Right lobe of liver (tissue), 6 donors: ENCODE measurements at regions not wholly inside any gene's neighbourhood (a gene's known extent, or its start where the extent isn't known, plus 50 kb on each side); places are given as distances from the start of the nearest gene placed in this dataset.

ENCODE experiments used
- ATAC-seq, 4 donors: fragments of 200-7000 bp; cut with Tn5 transposase; one replicate each; pipeline ENCODE4 v1.9.1; 2020; ENCODE audit warnings: mild to moderate bottlenecking in 4 of 4, moderate library complexity in 4 of 4
- DNase-seq, 3 donors: peaks; one replicate each; pipeline ENCODE4 v3.0.0-alpha.2; 2020
- H3K27ac ChIP-seq, 3 donors: fragments of 200-600 bp; one replicate each; pipeline ENCODE4 v1.8.0; 2022
- H3K27me3 ChIP-seq, 2 donors: fragments of 200-600 bp; one replicate each; pipeline ENCODE4 v1.8.0; 2022
- H3K36me3 ChIP-seq, 4 donors: fragments of 200-600 bp; sonication (generic) in 1 of 4; one replicate each; pipeline versions ENCODE4 v1.5.1 to v1.8.0; 2017 to 2022; ENCODE audit warnings: control low read depth in 1 of 4
- H3K4me1 ChIP-seq, 4 donors: fragments of 200-600 bp; sonication (generic) in 1 of 4; one replicate each; pipeline versions ENCODE4 v1.5.1 to v1.8.0; 2017 to 2022; ENCODE audit warnings: control low read depth in 1 of 4
- H3K4me3 ChIP-seq, 3 donors: fragments of 200-600 bp; one replicate each; pipeline ENCODE4 v1.8.0; 2022
- H3K9me3 ChIP-seq, 4 donors: fragments of 200-600 bp; sonication (generic) in 1 of 4; one replicate each; pipeline versions ENCODE4 v1.5.1 to v1.8.0; 2017 to 2022; ENCODE audit warnings: control low read depth in 1 of 4
- POLR2A ChIP-seq: fragments of 450-650 bp; IDR thresholded peaks from one replicate; pipeline ENCODE4 v1.6.1; 2017; ENCODE audit warnings: antibody characterized with exemption, mild to moderate bottlenecking
- WGBS: methylation state at CpG from one replicate; pipeline ENCODE4 v1.1.6; 2018; ENCODE audit warnings: low coverage, low lambda C conversion rate; ENCODE audit not compliant: insufficient coverage; ENCODE audit errors: missing lambda C conversion rate; 5-methylcytosine and 5-hydroxymethylcytosine counted together
- intact Hi-C, 2 donors: fragments of 100-400 bp; cut with DNase I; formaldehyde crosslinking; loops; one replicate each; pipeline versions ENCODE4 v1.11.2 to v1.14.1; 2022
- TF ChIP-seq, protein P1 (sequence below), 4 donors: fragments of 200-600 bp in 3 of 4; fragments of 450-650 bp in 1 of 4; IDR thresholded peaks; one replicate each; pipeline versions ENCODE4 v1.5.1 to v1.8.0; 2016 to 2022; ENCODE audit warnings: antibody characterized with exemption in 4 of 4, mild to moderate bottlenecking in 2 of 4
- donor health status: DM: no; HTN: yes; CAD: no.
- donor health status: DM: no; HTN: no; CAD: no.
- donor health status: DM: no; HTN: no; CAD: no.
- donor health status: DM: no; HTN: yes; CAD: no.
- donor health status: DM: no; HTN: yes; CAD: no.

- no peaks in the 10 kb centered on the region for H3K36me3 ChIP-seq
- intact Hi-C loops = no loop called here
- WGBS = 53% methylated on average over 1 of the region's 1 CpG
- TF ChIP-seq, protein P1, sequence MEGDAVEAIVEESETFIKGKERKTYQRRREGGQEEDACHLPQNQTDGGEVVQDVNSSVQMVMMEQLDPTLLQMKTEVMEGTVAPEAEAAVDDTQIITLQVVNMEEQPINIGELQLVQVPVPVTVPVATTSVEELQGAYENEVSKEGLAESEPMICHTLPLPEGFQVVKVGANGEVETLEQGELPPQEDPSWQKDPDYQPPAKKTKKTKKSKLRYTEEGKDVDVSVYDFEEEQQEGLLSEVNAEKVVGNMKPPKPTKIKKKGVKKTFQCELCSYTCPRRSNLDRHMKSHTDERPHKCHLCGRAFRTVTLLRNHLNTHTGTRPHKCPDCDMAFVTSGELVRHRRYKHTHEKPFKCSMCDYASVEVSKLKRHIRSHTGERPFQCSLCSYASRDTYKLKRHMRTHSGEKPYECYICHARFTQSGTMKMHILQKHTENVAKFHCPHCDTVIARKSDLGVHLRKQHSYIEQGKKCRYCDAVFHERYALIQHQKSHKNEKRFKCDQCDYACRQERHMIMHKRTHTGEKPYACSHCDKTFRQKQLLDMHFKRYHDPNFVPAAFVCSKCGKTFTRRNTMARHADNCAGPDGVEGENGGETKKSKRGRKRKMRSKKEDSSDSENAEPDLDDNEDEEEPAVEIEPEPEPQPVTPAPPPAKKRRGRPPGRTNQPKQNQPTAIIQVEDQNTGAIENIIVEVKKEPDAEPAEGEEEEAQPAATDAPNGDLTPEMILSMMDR (IDR thresholded peaks at IDR 0.05) = no peak
- no peak for TF ChIP-seq POLR2A
- DNase-seq = no peak
- H3K27ac ChIP-seq = no peak overlapping the region
- no peak for ATAC-seq
- H3K27me3 ChIP-seq = no peaks in the 10 kb centered on the region
- H3K4me1 ChIP-seq = no peaks in the 10 kb centered on the region
- H3K4me3 ChIP-seq = no peak overlapping the region
- H3K9me3 ChIP-seq = no peaks in the 10 kb centered on the region
Measured at GRCh38 chr3:31027191-31027761, 132.8 kb upstream of the GADL1 start.

DNA sequence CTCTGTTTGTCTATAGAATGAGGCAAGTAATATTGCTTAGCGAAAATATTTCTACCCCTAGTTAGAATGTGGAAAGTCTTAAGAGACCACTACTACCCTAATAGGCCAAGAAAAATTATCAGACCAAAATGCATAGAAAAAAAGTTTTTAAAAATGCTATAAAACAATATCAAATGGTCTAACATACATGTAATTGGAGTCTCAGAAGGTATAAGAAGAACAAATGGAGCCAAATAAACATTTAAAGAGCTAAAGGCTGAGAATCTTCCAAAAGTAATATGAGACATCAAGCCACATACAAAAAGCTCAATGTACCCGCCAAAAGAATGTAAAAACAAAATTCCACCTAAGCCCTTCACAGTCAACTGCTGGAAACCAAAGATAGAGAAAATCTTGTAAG lies 133.5 kb upstream of the GADL1 start:
- TF ChIP-seq, protein P1 (IDR thresholded peaks at IDR 0.05) = no peak
- TF ChIP-seq POLR2A = no peak
- WGBS = 100% methylated on average over 2 of the region's 2 CpGs
- DNase-seq (no peak), ATAC-seq (no peak)
- H3K9me3 ChIP-seq = no peaks in the 10 kb centered on the region
- no peak overlapping the region for H3K27ac ChIP-seq
- H3K4me1 ChIP-seq = no peaks in the 10 kb centered on the region
- no peaks in the 10 kb centered on the region for H3K36me3 ChIP-seq
- intact Hi-C loops = no loop called here
- H3K27me3 ChIP-seq = no peaks in the 10 kb centered on the region
- H3K4me3 ChIP-seq = no peak overlapping the region

GRCh38 chr3:31028766-31029165 lies 134.3 kb upstream of the GADL1 start:
- ATAC-seq (no peak), DNase-seq (no peak)
- no peaks in the 10 kb centered on the region for H3K36me3 ChIP-seq
- no peaks in the 10 kb centered on the region for H3K9me3 ChIP-seq
- TF ChIP-seq POLR2A = no peak
- TF ChIP-seq, protein P1 (IDR thresholded peaks at IDR 0.05) = no peak
- WGBS = 71% methylated on average over 1 of the region's 1 CpG
- H3K27ac ChIP-seq = no peak overlapping the region
- intact Hi-C loops = no loop called here
- H3K4me3 ChIP-seq = no peak overlapping the region
- no peaks in the 10 kb centered on the region for H3K4me1 ChIP-seq
- no peaks in the 10 kb centered on the region for H3K27me3 ChIP-seq

DNA sequence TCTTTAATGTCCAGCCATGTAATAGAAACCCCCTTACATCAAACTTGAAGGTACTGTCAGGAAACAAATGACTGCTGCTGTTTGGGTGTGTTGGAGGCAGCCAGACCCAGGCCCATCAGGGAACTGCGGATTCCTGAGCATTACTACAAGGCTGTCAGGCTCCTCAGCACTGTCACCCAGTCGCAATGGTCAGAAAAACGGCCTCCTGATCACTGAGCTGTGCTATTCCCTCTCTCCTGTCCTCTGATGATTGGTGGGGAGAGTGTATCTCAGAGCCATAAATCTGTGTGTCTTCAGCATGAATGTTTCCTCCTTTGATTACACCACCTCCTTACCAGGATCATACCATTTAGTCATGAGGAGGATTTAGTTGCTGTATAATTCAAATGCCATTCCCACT lies 135.2 kb upstream of the GADL1 start:
- TF ChIP-seq, protein P1 (IDR thresholded peaks at IDR 0.05) = no peak
- TF ChIP-seq POLR2A = no peak
- intact Hi-C loops = no loop called here
- no peak overlapping the region for H3K4me3 ChIP-seq
- H3K27me3 ChIP-seq = no peaks in the 10 kb centered on the region
- DNase-seq (no peak), ATAC-seq (no peak)
- H3K4me1 ChIP-seq = no peaks in the 10 kb centered on the region
- WGBS = 48% methylated on average over 2 of the region's 3 CpGs
- H3K36me3 ChIP-seq = no peaks in the 10 kb centered on the region
- H3K27ac ChIP-seq = no peak overlapping the region
- no peaks in the 10 kb centered on the region for H3K9me3 ChIP-seq

- WGBS = 36% methylated on average over 1 of the region's 1 CpG
- Histone ChIP-seq H3K4me1 (no peaks in the 10 kb centered on the region), H3K27ac (no peak overlapping the region), H3K9me3 (no peaks in the 10 kb centered on the region), H3K36me3 (no peaks in the 10 kb centered on the region), H3K4me3 (no peak overlapping the region), H3K27me3 (no peaks in the 10 kb centered on the region)
- ATAC-seq (no peak), DNase-seq (no peak)
- no peak for TF ChIP-seq POLR2A
- TF ChIP-seq, protein P1 (IDR thresholded peaks at IDR 0.05) = no peak
- intact Hi-C loops = no loop called here
Measured at GRCh38 chr3:31035681-31036080, 141.2 kb upstream of the GADL1 start.
